Esophagus squamous epithelium (tissue), 4 donors: ENCODE measurements at regions not wholly inside any gene's neighbourhood (a gene's known extent, or its start where the extent isn't known, plus 50 kb on each side); places are given as distances from the start of the nearest gene placed in this dataset.

ENCODE experiments used
- CTCF ChIP-seq, 6 experiments: fragments of 450-650 bp in 4 of 6; fragments of 200-600 bp in 2 of 6; sonication (generic) in 2 of 6; IDR thresholded peaks; one replicate each; pipeline ENCODE4 v1.5.1; 2016 to 2019; ENCODE audit warnings: antibody characterized with exemption in 6 of 6, mild to moderate bottlenecking in 4 of 6, moderate library complexity in 4 of 6
- POLR2A ChIP-seq, 4 donors: fragments of 450-650 bp; IDR thresholded peaks; one replicate each; pipeline ENCODE4 v1.6.1; 2017; ENCODE audit warnings: antibody characterized with exemption in 4 of 4, mild to moderate bottlenecking in 4 of 4, moderate library complexity in 3 of 4

GRCh38 chr1:208644401-208645160, 400.4 kb upstream of the PLXNA2 start:
- TF ChIP-seq CTCF (IDR thresholded peaks at IDR 0.05): no peak
- TF ChIP-seq POLR2A (IDR thresholded peaks at IDR 0.05): no peak
